GM23338 (cell line): ENCODE measurements at regions not wholly inside any gene's neighbourhood (a gene's known extent, or its start where the extent isn't known, plus 50 kb on each side); places are given as distances from the start of the nearest gene placed in this dataset.

Experiments
- CREB1 ChIP-seq: fragments of 250-450 bp; sonication (Bioruptor Pico); IDR thresholded peaks from 2 replicates; pipeline ENCODE4 v1.5.0; 2020; ENCODE audit warnings: low read depth, mild to moderate bottlenecking, moderate library complexity
- EZH2phosphoT487 ChIP-seq: fragments of 200-600 bp; sonication (generic); IDR thresholded peaks from one replicate; pipeline ENCODE4 v1.8.1; 2018; ENCODE audit warnings: antibody characterized with exemption; ENCODE audit not compliant: unreplicated experiment
- ZNF114 ChIP-seq: fragments of 250-450 bp; sonication (Bioruptor Pico); IDR thresholded peaks from 2 replicates; pipeline ENCODE4 v1.5.0; 2020; ENCODE audit warnings: mild to moderate bottlenecking, moderate library complexity
- TF ChIP-seq, protein P1 (sequence below): IDR thresholded peaks from one replicate; pipeline ENCODE4 v1.6.1; 2018; ENCODE audit warnings: antibody characterized with exemption; ENCODE audit not compliant: unreplicated experiment
- TF ChIP-seq, protein P2 (sequence below): fragments of 250-450 bp; sonication (Bioruptor Pico); IDR thresholded peaks from 2 replicates; pipeline ENCODE4 v1.5.0; 2020; ENCODE audit warnings: mild to moderate bottlenecking, moderate library complexity

DNA sequence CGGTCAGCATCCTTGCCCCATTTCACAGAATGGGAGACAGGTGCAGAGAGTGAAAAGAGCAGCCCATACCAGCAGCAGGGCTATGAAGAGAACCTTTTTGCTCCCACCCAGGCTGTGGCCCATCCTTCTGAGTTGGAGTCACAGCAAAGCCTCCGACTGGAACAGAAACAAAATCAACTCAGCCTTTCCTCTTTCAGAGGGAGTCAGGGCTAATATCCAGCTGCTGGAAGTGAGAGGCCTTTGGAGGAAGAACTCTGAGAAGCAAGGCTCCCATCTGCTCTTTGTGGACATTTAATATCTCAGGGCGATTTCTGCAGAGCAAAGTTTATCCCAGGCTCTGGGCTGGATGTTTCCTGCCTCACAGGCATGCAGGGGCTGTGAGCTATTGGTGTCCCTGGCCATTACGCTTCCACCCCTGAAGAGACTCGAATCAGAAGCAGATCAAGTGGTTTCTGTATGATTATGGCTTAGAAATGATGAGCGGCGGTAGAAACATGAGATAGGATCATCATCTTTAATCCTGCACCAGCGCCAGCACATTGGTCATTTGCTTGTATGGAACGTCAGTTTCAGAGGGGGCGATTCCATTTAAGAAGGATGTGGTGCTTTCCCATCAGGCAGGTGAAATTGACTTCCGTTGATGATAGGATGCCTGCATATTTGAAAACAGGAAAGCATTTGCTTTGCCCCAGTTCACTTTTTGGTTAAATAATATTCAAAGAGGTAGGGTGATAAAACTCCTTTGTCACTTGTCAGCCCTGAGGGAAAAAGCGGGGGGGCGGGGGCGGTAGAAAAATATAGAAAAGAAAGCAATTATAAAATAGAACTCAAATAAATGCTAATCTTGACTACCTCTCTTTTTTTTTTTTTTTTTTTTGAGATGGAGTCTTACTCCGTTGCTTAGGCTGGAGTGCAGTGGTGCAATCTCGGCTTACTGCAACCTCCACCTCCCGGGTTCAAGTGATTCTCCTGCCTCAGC, 152.4 kb downstream of the LRRC30 start (continued):
- TF ChIP-seq, protein P1, sequence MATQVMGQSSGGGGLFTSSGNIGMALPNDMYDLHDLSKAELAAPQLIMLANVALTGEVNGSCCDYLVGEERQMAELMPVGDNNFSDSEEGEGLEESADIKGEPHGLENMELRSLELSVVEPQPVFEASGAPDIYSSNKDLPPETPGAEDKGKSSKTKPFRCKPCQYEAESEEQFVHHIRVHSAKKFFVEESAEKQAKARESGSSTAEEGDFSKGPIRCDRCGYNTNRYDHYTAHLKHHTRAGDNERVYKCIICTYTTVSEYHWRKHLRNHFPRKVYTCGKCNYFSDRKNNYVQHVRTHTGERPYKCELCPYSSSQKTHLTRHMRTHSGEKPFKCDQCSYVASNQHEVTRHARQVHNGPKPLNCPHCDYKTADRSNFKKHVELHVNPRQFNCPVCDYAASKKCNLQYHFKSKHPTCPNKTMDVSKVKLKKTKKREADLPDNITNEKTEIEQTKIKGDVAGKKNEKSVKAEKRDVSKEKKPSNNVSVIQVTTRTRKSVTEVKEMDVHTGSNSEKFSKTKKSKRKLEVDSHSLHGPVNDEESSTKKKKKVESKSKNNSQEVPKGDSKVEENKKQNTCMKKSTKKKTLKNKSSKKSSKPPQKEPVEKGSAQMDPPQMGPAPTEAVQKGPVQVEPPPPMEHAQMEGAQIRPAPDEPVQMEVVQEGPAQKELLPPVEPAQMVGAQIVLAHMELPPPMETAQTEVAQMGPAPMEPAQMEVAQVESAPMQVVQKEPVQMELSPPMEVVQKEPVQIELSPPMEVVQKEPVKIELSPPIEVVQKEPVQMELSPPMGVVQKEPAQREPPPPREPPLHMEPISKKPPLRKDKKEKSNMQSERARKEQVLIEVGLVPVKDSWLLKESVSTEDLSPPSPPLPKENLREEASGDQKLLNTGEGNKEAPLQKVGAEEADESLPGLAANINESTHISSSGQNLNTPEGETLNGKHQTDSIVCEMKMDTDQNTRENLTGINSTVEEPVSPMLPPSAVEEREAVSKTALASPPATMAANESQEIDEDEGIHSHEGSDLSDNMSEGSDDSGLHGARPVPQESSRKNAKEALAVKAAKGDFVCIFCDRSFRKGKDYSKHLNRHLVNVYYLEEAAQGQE = no peak
- TF ChIP-seq, protein P2, sequence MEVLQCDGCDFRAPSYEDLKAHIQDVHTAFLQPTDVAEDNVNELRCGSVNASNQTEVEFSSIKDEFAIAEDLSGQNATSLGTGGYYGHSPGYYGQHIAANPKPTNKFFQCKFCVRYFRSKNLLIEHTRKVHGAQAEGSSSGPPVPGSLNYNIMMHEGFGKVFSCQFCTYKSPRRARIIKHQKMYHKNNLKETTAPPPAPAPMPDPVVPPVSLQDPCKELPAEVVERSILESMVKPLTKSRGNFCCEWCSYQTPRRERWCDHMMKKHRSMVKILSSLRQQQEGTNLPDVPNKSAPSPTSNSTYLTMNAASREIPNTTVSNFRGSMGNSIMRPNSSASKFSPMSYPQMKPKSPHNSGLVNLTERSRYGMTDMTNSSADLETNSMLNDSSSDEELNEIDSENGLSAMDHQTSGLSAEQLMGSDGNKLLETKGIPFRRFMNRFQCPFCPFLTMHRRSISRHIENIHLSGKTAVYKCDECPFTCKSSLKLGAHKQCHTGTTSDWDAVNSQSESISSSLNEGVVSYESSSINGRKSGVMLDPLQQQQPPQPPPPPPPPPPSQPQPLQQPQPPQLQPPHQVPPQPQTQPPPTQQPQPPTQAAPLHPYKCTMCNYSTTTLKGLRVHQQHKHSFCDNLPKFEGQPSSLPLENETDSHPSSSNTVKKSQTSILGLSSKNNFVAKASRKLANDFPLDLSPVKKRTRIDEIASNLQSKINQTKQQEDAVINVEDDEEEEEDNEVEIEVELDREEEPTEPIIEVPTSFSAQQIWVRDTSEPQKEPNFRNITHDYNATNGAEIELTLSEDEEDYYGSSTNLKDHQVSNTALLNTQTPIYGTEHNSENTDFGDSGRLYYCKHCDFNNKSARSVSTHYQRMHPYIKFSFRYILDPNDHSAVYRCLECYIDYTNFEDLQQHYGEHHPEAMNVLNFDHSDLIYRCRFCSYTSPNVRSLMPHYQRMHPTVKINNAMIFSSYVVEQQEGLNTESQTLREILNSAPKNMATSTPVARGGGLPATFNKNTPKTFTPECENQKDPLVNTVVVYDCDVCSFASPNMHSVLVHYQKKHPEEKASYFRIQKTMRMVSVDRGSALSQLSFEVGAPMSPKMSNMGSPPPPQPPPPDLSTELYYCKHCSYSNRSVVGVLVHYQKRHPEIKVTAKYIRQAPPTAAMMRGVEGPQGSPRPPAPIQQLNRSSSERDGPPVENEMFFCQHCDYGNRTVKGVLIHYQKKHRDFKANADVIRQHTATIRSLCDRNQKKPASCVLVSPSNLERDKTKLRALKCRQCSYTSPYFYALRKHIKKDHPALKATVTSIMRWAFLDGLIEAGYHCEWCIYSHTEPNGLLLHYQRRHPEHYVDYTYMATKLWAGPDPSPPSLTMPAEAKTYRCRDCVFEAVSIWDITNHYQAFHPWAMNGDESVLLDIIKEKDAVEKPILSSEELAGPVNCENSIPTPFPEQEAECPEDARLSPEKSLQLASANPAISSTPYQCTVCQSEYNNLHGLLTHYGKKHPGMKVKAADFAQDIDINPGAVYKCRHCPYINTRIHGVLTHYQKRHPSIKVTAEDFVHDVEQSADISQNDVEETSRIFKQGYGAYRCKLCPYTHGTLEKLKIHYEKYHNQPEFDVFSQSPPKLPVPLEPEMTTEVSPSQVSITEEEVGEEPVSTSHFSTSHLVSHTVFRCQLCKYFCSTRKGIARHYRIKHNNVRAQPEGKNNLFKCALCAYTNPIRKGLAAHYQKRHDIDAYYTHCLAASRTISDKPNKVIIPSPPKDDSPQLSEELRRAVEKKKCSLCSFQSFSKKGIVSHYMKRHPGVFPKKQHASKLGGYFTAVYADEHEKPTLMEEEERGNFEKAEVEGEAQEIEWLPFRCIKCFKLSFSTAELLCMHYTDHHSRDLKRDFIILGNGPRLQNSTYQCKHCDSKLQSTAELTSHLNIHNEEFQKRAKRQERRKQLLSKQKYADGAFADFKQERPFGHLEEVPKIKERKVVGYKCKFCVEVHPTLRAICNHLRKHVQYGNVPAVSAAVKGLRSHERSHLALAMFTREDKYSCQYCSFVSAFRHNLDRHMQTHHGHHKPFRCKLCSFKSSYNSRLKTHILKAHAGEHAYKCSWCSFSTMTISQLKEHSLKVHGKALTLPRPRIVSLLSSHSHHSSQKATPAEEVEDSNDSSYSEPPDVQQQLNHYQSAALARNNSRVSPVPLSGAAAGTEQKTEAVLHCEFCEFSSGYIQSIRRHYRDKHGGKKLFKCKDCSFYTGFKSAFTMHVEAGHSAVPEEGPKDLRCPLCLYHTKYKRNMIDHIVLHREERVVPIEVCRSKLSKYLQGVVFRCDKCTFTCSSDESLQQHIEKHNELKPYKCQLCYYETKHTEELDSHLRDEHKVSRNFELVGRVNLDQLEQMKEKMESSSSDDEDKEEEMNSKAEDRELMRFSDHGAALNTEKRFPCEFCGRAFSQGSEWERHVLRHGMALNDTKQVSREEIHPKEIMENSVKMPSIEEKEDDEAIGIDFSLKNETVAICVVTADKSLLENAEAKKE (CRISPR knock-in tag) = no peak
- no peak for TF ChIP-seq EZH2phosphoT487
- no peak for TF ChIP-seq CREB1 (CRISPR knock-in tag)
- TF ChIP-seq ZNF114 = no peak
